ENCODE measurements at regions not wholly inside any gene's neighbourhood (a gene's known extent, or its start where the extent isn't known, plus 50 kb on each side); places are given as distances from the start of the nearest gene placed in this dataset.

DNA sequence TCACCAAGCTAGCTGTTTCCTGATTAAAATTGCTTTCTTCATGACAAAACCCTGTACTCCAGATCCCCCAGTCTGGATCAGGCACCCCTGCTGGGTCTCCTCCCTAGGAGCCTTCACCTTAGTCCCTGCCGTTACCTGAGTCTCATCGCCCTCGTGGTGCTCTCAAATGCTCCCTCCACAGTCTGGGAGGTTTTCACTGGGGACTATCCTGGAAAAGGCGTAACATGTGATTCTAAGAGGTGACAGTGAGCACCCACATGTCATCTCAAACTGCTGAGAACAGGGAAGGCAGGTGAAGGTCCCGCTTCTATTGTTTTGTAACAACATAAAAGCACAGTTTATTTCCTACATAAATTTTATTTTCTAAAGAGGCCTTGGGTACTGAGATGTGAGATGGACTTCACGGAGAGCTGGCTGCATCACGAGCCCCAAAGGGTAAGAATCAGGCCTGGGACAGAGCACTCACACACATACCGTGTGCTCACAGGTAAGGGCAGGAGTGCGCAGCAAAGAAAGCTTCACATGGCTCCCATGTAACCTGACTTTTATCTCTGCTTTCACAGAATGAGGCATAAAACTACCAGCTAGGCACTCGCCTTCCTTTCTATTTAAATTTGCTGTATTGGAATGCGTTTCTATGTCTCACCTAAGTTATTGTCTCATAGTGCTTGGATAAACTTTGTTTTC, 531.5 kb downstream of the RNF144A start:
- H3K4me3 ChIP-seq (replicated peaks in 1 of 2; ENCODE audit: low read depth in 2 of 2, low read length in 2 of 2), result no peak overlapping the region
- TF ChIP-seq, protein P1, sequence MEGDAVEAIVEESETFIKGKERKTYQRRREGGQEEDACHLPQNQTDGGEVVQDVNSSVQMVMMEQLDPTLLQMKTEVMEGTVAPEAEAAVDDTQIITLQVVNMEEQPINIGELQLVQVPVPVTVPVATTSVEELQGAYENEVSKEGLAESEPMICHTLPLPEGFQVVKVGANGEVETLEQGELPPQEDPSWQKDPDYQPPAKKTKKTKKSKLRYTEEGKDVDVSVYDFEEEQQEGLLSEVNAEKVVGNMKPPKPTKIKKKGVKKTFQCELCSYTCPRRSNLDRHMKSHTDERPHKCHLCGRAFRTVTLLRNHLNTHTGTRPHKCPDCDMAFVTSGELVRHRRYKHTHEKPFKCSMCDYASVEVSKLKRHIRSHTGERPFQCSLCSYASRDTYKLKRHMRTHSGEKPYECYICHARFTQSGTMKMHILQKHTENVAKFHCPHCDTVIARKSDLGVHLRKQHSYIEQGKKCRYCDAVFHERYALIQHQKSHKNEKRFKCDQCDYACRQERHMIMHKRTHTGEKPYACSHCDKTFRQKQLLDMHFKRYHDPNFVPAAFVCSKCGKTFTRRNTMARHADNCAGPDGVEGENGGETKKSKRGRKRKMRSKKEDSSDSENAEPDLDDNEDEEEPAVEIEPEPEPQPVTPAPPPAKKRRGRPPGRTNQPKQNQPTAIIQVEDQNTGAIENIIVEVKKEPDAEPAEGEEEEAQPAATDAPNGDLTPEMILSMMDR (IDR thresholded peaks at IDR 0.05; ENCODE audit: low read depth, low read length), result no peak
- DNase-seq (ENCODE audit: low read depth in 2 of 2), result no peak

DNA sequence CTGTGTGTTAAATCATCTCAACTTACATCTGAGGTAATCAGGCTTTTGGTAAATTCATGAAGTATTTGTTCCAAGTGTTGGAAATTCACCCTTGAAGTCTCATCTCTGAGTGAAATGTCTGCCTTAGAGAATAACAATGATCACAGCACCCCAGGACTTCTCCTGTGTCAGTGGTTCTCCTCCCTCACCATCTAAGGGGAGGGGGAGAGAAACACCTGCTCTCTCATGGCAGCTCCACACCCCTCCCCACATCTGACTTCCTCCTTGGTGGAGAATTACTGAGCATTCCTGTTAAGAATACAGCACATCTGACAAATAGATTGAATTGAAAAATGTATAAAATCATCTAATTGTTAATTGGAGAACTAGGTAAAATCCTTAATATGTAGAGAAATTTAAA, 532.1 kb downstream of the RNF144A start:
- TF ChIP-seq, protein P1 (IDR thresholded peaks at IDR 0.05; ENCODE audit: low read depth, low read length), result no peak
- no peak overlapping the region for H3K4me3 ChIP-seq (replicated peaks in 1 of 2; ENCODE audit: low read depth in 2 of 2, low read length in 2 of 2)
- DNase-seq (ENCODE audit: low read depth in 2 of 2), result no peak

DNA sequence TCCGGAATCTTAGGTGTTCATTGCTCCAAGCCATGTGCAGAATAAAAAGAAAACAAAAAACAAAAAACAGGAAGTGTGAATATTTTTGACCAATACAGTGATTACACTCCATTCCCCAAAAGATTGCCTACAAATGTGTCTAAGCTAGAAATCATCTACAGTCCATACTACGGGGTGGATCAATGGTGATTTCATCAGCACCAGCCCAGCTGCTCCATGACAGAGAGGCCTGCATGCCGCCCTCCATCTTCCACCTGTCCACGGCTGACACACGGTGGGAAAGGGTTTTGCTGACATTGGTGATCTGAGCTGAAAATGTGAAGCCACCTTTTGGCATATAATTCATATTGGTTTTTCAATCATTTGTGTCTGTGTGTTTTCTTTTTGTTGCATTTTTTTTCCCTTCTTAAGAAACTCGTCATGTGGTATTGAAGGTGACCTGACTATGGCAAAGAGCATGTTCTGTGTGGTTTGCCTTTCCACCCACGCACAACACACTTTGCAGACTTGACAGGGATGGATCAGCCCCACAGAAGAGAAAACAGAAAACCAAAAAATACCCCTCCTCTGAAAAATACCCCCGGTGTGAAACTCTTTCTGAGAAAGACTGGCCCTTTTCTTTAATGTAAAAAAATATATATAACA, 533.1 kb downstream of the RNF144A start:
- no peak for DNase-seq (ENCODE audit: low read depth in 2 of 2)
- no peak overlapping the region for H3K4me3 ChIP-seq (replicated peaks in 1 of 2; ENCODE audit: low read depth in 2 of 2, low read length in 2 of 2)
- TF ChIP-seq, protein P1 (IDR thresholded peaks at IDR 0.05; ENCODE audit: low read depth, low read length), result no peak

DNA sequence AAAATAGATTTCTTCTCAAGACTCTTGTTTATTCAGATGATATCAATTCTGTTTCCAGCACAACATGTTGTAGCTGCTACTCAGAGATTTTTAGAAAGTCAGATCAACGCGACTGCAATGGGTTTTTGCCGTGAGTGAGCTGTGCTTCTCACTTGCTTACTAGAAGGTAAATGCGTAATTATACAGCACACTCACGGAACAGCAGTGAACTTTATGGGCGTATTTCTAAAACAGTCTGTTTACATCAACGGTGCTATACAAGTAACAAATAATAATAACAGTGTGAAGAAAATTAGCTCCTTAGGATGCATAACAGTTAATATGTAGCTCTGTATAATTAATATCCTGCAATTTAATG, 533.6 kb downstream of the RNF144A start:
- no peak for DNase-seq (ENCODE audit: low read depth in 2 of 2)
- TF ChIP-seq, protein P1 (IDR thresholded peaks at IDR 0.05; ENCODE audit: low read depth, low read length), result no peak

DNA sequence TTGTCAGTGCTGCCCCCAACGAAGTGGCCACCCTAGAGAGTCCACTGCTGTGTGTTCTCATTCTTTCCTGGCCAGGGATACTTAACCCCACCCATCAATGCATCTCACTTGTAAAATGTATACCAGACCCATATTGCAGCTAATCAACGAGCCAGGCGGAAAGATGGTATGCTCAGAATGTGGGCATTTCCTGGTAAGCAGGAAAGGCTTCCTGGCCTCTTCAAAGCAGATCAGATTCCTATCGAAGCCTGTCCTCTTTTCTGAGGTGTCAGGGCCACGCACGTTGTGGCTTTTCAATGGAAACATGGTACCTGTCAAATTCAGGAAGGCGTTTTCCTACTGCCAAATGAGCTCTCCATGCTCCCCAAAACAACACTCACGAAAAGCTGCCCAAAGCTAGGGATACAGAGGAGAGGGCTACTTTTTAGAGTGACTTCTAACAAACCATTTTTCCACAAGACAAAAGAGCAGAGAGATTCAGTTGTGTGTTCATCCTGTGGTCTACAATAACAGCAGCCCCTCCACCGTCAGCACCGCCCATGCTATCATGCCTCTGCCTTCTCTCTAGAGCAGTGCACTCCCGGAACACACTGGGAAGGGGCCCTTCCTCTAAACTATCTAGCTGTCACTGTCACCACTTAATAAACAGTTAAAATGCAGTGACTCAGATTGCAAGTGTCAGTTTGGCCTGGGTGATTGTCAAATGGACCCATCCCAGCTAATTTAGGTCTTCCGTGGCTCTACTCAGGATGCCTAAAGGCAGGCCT, 535.1 kb downstream of the RNF144A start:
- no peak overlapping the region for H3K4me3 ChIP-seq (replicated peaks in 1 of 2; ENCODE audit: low read depth in 2 of 2, low read length in 2 of 2)
- no peak for DNase-seq (ENCODE audit: low read depth in 2 of 2)
- TF ChIP-seq, protein P1 (IDR thresholded peaks at IDR 0.05; ENCODE audit: low read depth, low read length), result no peak

More for the DNA sequence above, 533.6 kb downstream of the RNF144A start:
- no peak overlapping the region for H3K4me3 ChIP-seq (replicated peaks in 1 of 2; ENCODE audit: low read depth in 2 of 2, low read length in 2 of 2)

DNA sequence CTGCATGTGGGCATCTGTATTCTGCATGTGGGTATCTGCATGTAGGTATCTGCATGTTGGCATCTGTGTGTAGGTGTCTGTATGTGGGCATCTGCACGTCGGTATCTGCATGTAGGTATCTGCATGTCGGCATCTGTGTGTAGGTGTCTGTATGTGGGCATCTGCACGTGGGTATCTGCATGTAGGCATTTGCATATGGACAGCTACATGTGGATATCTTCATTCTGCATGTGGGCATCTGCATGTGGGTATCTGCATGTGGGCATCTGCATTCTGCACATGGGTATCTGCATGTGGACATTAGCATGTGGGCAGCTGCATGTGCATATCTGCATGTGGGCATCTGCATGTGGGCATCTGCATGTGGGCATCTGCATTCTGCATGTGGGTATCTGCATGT, 537.4 kb downstream of the RNF144A start:
- no peak for DNase-seq (ENCODE audit: low read depth in 2 of 2)
- TF ChIP-seq, protein P1 (IDR thresholded peaks at IDR 0.05; ENCODE audit: low read depth, low read length), result no peak
- H3K4me3 ChIP-seq (replicated peaks in 1 of 2; ENCODE audit: low read depth in 2 of 2, low read length in 2 of 2), result no peak overlapping the region
